ENCODE measurements at regions not wholly inside any gene's neighbourhood (a gene's known extent, or its start where the extent isn't known, plus 50 kb on each side); places are given as distances from the start of the nearest gene placed in this dataset.

DNA sequence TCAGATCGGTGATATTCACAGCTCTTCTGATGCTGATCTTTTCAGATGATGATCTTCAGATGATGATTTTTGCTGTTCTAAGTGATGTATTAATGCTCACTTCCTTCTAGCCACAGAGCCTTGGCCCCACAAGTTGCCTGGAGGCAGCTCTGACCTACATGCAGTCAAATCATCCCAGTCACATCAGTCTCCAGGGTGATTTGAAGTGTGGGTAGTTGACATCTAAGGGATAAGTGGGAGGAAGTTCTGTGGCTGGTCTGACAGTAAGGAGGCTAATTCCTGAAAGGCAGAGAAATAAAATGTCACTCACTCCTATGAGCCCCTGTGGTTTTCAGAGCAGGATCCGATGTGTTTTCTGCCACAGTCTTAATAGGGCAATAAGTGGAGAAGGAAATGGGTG is 79.8 kb upstream of the RPL34 start:
- TF ChIP-seq, protein P1, sequence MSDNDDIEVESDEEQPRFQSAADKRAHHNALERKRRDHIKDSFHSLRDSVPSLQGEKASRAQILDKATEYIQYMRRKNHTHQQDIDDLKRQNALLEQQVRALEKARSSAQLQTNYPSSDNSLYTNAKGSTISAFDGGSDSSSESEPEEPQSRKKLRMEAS (IDR thresholded peaks at IDR 0.05; ENCODE audit: low read depth, low read length) = no peak
- TF ChIP-seq MYC (IDR thresholded peaks at IDR 0.05; ENCODE audit: low read depth, low read length) = no peak
- TF ChIP-seq CTCF (IDR thresholded peaks at IDR 0.05; ENCODE audit: low read depth, low read length) = no peak
- TF ChIP-seq POLR2A (IDR thresholded peaks at IDR 0.05; ENCODE audit: extremely low read depth, insufficient read length) = no peak
- no peak for DNase-seq (ENCODE audit: low read depth)
- H3K4me3 ChIP-seq (ENCODE audit: low read depth, low read length) = no peak overlapping the region

DNA sequence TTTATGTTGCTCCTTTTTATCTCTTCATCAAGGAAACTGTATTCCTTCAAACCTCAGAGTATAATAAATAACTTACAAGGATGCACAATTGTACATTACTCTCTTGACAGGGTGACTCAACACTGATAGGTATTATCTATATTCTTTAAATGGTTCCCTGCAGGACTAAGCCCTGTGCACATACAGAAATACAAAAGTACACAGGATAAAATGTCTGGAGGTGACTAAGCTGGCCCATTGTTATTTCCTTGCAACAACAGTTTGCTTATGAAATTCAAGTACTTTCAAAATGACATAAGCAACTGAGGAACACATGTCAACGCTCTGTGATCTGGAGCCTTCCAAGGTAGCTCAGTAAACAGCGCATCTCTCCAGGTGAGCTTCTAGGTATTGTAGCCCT is 83.8 kb upstream of the RPL34 start:
- TF ChIP-seq, protein P1 (IDR thresholded peaks at IDR 0.05; ENCODE audit: low read depth, low read length) = no peak
- TF ChIP-seq CTCF (IDR thresholded peaks at IDR 0.05; ENCODE audit: low read depth, low read length) (no peak), MYC (IDR thresholded peaks at IDR 0.05; ENCODE audit: low read depth, low read length) (no peak), POLR2A (IDR thresholded peaks at IDR 0.05; ENCODE audit: extremely low read depth, insufficient read length) (no peak)
- no peak for DNase-seq (ENCODE audit: low read depth)
- no peak overlapping the region for H3K4me3 ChIP-seq (ENCODE audit: low read depth, low read length)

DNA sequence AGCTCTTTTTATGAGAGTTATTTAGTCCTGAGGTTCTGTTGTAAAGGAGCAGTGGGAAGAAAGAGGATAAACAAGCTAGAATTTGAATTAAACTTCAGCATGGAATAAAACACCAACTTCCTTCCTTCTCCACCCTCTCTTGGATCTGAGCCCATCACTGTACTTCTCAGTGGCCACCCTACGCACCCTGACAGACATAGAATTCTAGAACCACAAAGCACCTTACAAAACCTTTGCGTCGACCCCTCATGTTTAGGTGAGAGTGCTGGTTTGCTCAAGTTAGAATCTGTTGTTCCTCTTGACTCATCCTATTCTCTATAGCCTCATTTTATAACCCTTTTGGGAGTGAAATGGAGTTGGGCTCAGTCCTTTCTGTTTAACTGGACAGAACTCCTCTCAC is 84.6 kb upstream of the RPL34 start:
- DNase-seq (ENCODE audit: low read depth) = no peak
- no peak for TF ChIP-seq CTCF (IDR thresholded peaks at IDR 0.05; ENCODE audit: low read depth, low read length)
- TF ChIP-seq MYC (IDR thresholded peaks at IDR 0.05; ENCODE audit: low read depth, low read length) = no peak
- TF ChIP-seq, protein P1 (IDR thresholded peaks at IDR 0.05; ENCODE audit: low read depth, low read length) = no peak
- TF ChIP-seq POLR2A (IDR thresholded peaks at IDR 0.05; ENCODE audit: extremely low read depth, insufficient read length) = no peak
- H3K4me3 ChIP-seq (ENCODE audit: low read depth, low read length) = no peak overlapping the region

GRCh38 chr4:108533876-108534275 is 86.5 kb upstream of the RPL34 start:
- TF ChIP-seq, protein P1 (IDR thresholded peaks at IDR 0.05; ENCODE audit: low read depth, low read length) = no peak
- TF ChIP-seq POLR2A (IDR thresholded peaks at IDR 0.05; ENCODE audit: extremely low read depth, insufficient read length) = no peak
- no peak for DNase-seq (ENCODE audit: low read depth)
- H3K4me3 ChIP-seq (ENCODE audit: low read depth, low read length) = no peak overlapping the region

- DNase-seq (ENCODE audit: low read depth) = no peak
- TF ChIP-seq CTCF (IDR thresholded peaks at IDR 0.05; ENCODE audit: low read depth, low read length) (no peak), MYC (IDR thresholded peaks at IDR 0.05; ENCODE audit: low read depth, low read length) (no peak), POLR2A (IDR thresholded peaks at IDR 0.05; ENCODE audit: extremely low read depth, insufficient read length) (no peak)
- TF ChIP-seq, protein P1 (IDR thresholded peaks at IDR 0.05; ENCODE audit: low read depth, low read length) = no peak
- H3K4me3 ChIP-seq (ENCODE audit: low read depth, low read length) = no peak overlapping the region
Observed at GRCh38 chr4:108533245-108533844, 87.0 kb upstream of the RPL34 start.

- TF ChIP-seq, protein P1 (IDR thresholded peaks at IDR 0.05; ENCODE audit: low read depth, low read length) = no peak
- TF ChIP-seq POLR2A (IDR thresholded peaks at IDR 0.05; ENCODE audit: extremely low read depth, insufficient read length) = no peak
- TF ChIP-seq CTCF (IDR thresholded peaks at IDR 0.05; ENCODE audit: low read depth, low read length) = no peak
- TF ChIP-seq MYC (IDR thresholded peaks at IDR 0.05; ENCODE audit: low read depth, low read length) = no peak
- DNase-seq (ENCODE audit: low read depth) = no peak
- H3K4me3 ChIP-seq (ENCODE audit: low read depth, low read length) = no peak overlapping the region
Observed at GRCh38 chr4:108532738-108533137, 87.6 kb upstream of the RPL34 start.

Measured in NB4 (cell line).